AML-193 (cell line): ENCODE measurements at regions not wholly inside any gene's neighbourhood (a gene's known extent, or its start where the extent isn't known, plus 50 kb on each side); places are given as distances from the start of the nearest gene placed in this dataset.
"Not testable (repeated sequence)": the region's sequence is repeated elsewhere in the genome, so short reads cannot be mapped to it uniquely, and the experiment has no call there.

Experiments used
- DNase-seq, 2 experiments: peaks; one replicate each; lab custom pipeline; 2025; lab: John Stamatoyannopoulos, UW

DNA sequence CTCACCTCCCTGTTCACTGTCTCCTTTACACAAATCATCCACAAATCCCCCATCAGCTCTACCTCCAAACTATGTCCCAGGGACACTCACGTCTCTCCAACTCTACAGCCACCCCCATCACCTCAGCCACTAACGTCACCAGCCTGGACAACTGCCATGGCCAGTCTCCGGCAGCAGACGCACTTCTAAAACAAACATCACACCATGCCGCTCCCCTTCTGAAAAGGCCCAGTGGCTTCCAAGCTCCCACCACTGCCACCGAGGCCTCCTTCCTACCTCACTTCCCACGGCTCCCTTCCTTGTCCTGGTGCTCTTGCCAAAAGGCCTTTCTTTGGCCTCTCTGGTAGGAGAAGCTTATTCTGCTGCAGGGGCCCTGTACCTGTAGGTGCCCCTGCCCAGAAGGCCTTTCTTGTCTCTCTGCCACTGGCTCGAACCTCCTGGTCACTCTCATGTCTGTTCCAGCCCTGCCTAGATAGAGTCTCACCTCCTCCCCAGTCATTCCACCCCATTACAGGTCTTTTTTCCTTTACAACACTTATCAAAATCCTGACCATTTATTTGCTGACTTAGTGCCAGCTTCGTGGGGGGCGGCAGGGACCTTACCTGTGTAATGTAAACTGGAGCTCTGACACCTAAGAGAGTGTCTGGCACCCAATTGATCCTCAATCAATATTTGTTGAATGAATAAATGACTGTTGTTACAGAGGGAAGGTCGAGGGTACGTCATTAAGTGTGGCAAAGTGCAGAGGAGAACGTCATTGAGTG is 304.2 kb downstream of the GOLGA6L6 start:
- not testable (repeated sequence) for DNase-seq

GRCh38 chr15:20235728-20236127 is 305.9 kb downstream of the GOLGA6L6 start:
- not testable (repeated sequence) for DNase-seq

GRCh38 chr15:20234006-20234540 is 307.5 kb downstream of the GOLGA6L6 start:
- not testable (repeated sequence) for DNase-seq

GRCh38 chr15:20232457-20232856 is 309.1 kb downstream of the GOLGA6L6 start:
- not testable (repeated sequence) for DNase-seq

DNA sequence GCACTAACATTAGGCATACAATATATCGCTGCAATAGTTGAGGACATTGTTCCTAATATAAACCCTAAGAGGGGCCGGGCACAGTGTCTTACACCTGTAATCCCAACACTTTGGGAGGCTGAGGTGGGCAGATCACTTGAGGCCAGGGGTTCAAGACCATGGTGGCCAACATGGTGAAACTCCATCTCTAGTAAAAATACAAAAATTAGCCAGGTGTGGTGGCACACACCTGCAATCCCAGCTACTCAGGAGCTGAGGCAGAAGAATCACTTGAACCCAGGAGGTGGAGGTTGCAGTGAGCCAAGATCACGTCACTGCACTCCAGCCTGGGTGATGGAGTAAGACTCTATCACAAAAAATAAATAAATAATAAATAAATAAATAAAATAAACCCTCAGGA is 310.9 kb downstream of the GOLGA6L6 start:
- not testable (repeated sequence) for DNase-seq

DNA sequence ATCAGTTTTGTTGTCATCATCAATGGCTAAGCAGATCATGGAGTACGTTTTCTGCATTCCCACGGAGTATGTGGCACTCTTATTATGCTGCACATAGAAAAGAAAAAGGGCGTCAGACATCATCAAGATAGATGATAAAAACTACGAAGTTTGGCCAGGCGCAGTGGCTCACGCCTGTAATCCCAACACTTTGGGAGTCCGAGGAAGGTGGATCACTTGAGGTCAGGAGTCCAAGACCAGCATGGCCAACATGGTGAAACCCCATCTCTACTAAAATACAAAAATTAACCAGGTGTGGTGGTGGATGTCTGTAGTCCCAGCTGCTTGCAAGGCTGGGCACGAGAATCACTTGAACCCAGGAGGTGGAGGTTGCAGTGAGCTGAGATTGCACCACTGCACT is 312.8 kb downstream of the GOLGA6L6 start:
- not testable (repeated sequence) for DNase-seq

GRCh38 chr15:20227119-20227853 is 314.3 kb downstream of the GOLGA6L6 start:
- not testable (repeated sequence) for DNase-seq

- not testable (repeated sequence) for DNase-seq
These were observed 315.1 kb downstream of the GOLGA6L6 start for GRCh38 chr15:20226531-20226930.

DNA sequence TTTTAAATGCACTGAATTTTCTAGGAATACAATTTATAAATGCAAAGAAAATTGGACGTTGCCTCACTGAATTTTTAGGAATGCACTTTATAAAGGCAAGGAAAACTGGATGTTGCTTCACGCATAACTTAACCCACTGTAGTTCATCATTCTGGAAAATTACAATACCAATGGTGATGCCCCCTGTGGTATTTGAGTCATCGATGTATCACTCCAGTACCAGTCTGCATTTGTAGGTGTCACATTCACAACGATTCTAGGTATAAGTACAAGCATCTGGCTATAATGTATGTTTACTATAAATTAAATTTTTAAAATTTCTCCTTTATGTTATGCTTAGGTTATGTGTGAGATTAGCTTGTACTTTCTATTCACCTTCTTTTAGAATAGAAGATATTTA is 320.5 kb downstream of the GOLGA6L6 start:
- DNase-seq, result not testable (repeated sequence)

DNA sequence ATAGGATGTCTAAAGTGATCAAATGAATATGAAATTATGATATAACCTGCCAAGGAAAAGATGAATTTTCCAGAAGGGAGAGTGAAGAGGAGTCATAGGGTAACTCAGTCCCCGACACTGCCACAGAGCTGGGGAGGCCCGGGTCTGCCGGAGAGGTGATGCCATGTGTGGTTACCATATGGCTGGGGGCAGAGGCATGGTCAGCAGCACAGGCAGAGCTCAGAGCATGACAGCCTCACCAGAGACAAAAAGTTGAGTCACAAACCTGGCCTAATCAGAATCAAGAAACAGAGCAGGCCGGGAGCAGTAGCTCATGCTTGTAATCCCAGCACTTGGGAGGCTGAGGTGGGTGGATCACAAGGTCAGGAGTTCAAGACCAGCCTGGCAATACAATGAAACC is 322.4 kb downstream of the GOLGA6L6 start:
- DNase-seq, result not testable (repeated sequence)

GRCh38 chr15:20215700-20216099 is 325.9 kb downstream of the GOLGA6L6 start:
- DNase-seq, result not testable (repeated sequence)

DNA sequence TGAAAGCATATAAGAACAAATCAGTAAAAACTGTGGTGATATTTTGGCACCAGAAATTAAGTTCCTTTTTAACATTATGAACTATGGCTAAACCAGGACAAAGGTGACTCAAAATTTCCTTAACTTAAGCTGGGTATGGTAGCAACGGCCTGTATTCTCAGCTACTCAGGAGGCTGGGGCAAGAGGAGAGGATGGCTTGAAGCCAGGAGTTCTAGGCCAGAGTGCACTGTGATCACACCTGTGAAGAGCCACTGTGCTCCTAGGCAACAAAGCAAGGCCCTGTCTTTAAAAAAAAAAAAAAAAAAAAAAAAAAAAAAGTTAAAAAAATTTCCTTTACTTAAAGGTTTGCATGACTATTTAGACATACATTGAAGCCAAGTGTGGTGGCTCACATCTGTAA is 327.5 kb downstream of the GOLGA6L6 start:
- not testable (repeated sequence) for DNase-seq

- DNase-seq, result not testable (repeated sequence)
These were observed 330.1 kb downstream of the GOLGA6L6 start for GRCh38 chr15:20211508-20211907.

DNA sequence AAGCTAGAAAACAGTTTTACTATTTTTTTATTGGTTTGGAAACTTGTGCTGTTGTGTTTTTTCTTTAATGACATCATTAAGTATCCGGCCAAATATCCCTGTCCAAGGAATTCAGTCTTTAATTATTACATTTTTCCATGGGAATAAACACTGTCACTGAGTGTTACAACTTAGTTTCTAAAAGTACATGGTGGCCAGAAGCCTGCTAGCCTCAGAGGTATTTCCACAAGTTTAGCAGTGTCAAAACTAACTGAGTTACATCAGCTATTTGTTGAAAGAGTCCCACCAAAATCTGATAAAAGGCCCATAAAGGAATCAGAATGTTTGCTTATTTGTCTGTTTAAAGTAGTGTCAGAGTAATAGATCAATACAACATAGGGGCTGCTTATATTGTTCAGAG is 331.6 kb downstream of the GOLGA6L6 start:
- DNase-seq, result not testable (repeated sequence)

DNA sequence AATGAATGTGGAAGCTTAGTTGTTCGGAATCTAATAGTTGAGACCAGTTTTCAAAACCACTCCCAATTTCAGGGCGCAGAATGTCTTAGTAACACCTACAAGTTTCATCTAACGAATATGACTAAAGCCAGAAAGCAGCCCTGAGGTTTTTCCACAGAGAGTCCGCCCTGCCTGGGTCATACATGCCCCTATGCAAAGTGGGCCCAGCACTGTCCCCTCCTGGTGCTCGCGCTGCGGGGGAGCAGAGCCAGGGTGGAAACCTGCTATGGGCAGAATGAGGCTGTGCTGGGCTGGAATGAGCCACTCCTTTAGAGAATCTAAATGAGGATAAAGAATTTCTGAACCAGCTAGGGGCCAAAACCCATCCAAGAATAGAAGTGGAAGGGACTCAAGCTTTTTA is 334.0 kb downstream of the GOLGA6L6 start:
- not testable (repeated sequence) for DNase-seq

DNA sequence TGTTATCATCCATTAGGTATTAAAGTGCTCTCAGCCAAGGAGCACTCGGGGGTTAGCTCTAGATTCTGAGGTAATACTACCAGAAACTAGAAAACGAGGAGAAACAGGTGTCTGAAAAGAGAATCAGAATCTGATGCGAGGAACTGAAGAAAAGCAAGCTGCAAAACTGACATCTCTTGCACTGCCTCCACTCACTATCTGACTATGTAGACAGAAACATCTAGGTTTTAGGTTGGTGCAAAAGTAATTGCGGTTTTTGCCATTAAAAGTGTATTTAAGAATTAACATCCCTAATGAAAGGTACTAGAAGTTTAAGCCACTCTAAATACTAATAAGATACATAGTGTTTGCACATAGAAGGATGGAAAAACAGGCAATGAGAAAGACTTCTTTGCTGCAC is 334.4 kb downstream of the GOLGA6L6 start:
- not testable (repeated sequence) for DNase-seq

- not testable (repeated sequence) for DNase-seq
These were observed 337.3 kb downstream of the GOLGA6L6 start for GRCh38 chr15:20204177-20204866.

- not testable (repeated sequence) for DNase-seq
These were observed 337.9 kb downstream of the GOLGA6L6 start for GRCh38 chr15:20203649-20204150.

GRCh38 chr15:20194591-20195198 is 346.9 kb downstream of the GOLGA6L6 start:
- not testable (repeated sequence) for DNase-seq

DNA sequence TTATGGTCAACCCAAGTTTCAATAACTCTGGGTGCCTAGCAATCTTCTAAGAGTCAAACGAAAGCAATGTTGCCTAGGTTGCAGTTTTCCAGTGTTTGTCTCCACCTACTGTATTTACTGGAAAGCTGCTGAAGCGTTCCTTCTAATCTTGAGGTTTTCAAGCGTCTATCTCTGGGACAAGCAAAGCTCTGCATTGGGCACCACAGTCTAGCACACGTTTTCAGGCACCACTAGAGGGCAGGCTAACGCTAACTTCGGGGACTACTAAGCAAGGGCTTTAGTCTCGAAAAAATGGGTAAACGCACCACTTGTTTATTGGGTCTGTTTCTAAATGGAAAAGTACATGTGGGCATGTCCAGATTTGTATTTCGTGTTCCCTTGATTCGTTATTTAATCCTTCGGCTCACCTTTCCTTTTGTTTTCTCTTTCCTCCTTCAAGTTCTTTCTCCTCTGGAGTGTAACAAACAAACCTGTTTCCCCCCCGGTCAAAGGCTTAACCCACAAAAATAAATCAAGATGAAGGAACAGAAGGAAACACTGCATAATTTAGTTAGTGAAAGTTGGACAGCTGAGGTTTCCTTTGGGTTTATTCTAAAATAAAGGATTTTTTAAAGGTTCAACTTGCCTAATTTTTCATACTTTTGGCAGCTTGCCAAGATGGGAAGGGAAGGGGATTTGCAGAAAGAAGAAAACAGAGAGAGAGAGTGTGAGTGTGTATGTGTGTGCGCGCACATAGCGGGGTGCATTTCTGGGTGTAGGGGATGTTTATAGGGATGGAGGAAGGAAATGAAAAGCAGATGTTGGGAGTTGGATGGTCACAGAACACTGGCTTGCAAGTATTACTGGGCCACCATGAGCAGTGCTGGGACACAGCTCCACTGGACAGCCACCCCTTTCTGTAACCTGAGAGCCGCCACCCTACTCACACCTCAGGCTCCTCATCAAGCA is 348.3 kb downstream of the GOLGA6L6 start:
- DNase-seq, result not testable (repeated sequence)
